Cardiac muscle cell (in vitro differentiated cells and primary cell): ENCODE measurements at regions not wholly inside any gene's neighbourhood (a gene's known extent, or its start where the extent isn't known, plus 50 kb on each side); places are given as distances from the start of the nearest gene placed in this dataset.
A peak's percentile ranks its signal among the peaks of the same experiment; 100 is the strongest.

Experiments
- DNase-seq, 2 donors: peaks; one replicate each; pipeline versions ENCODE4 v3.0.0 to v3.0.0-alpha.2; 2010 to 2017; ENCODE audit warnings: low read depth in 1 of 2, low spot score in 1 of 2
- H3K27ac ChIP-seq: fragments of 200-600 bp; sonication (generic); 2 replicates; pipeline ENCODE4 v1.5.1; 2016
- H3K27me3 ChIP-seq: fragments of 200-600 bp; sonication (generic); 2 replicates; pipeline ENCODE4 v1.6.0; 2016; ENCODE audit warnings: control low read depth
- H3K36me3 ChIP-seq: fragments of 200-600 bp; sonication (generic); 2 replicates; pipeline ENCODE4 v1.5.1; 2016; ENCODE audit warnings: control low read depth
- H3K4me1 ChIP-seq: fragments of 200-600 bp; sonication (generic); 2 replicates; pipeline ENCODE4 v1.8.1; 2017; ENCODE audit warnings: low read depth, mild to moderate bottlenecking, mixed run types
- H3K4me3 ChIP-seq: fragments of 200-600 bp; sonication (generic); 2 replicates; pipeline ENCODE4 v1.5.1; 2016; ENCODE audit warnings: mild to moderate bottlenecking
- H3K9me3 ChIP-seq: fragments of 200-600 bp; sonication (generic); 2 replicates; pipeline ENCODE4 v1.5.1; 2017; ENCODE audit warnings: low read depth, mild to moderate bottlenecking, control low read depth
- TF ChIP-seq, protein P1 (sequence below): IDR thresholded peaks from 2 replicates; pipeline ENCODE4 v1.5.1; 2012; ENCODE audit warnings: low read depth, mild to moderate bottlenecking, low read length

GRCh38 chr1:95179205-95179986 lies 54.6 kb upstream of the RWDD3 start:
- TF ChIP-seq, protein P1, sequence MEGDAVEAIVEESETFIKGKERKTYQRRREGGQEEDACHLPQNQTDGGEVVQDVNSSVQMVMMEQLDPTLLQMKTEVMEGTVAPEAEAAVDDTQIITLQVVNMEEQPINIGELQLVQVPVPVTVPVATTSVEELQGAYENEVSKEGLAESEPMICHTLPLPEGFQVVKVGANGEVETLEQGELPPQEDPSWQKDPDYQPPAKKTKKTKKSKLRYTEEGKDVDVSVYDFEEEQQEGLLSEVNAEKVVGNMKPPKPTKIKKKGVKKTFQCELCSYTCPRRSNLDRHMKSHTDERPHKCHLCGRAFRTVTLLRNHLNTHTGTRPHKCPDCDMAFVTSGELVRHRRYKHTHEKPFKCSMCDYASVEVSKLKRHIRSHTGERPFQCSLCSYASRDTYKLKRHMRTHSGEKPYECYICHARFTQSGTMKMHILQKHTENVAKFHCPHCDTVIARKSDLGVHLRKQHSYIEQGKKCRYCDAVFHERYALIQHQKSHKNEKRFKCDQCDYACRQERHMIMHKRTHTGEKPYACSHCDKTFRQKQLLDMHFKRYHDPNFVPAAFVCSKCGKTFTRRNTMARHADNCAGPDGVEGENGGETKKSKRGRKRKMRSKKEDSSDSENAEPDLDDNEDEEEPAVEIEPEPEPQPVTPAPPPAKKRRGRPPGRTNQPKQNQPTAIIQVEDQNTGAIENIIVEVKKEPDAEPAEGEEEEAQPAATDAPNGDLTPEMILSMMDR, result no peak
- H3K4me3 ChIP-seq, result no peak overlapping the region
- H3K27ac ChIP-seq, result peak overlapping the region; percentile 91
- H3K9me3 ChIP-seq, result no peaks in the 10 kb centered on the region
- H3K36me3 ChIP-seq, result peaks cover 10% of the 10 kb centered on the region
- DNase-seq, result peak in 1 of 2 donors; percentile 59
- peaks cover 23% of the 10 kb centered on the region for H3K4me1 ChIP-seq
- H3K27me3 ChIP-seq, result no peaks in the 10 kb centered on the region

DNA sequence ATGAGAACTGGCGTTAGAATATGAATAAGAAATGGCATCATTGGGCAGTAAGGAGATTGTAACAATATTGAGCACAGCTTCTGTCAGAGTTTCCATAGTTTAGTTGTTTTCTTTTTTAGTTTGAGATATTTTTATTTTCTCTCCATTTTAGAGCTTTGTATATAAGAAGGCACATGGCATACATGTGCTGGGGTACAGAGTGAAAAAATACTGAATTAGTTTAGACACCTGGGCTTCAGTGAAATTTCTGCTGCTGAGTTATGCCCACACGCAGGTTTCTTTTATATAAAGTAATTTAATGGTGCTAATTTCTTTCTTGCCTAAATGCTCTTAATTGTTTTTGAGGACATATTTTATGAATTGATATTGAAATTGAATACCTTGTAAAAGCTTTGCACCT lies 53.6 kb upstream of the RWDD3 start:
- TF ChIP-seq, protein P1, result no peak
- H3K36me3 ChIP-seq, result peaks cover 3% of the 10 kb centered on the region
- no peaks in the 10 kb centered on the region for H3K27me3 ChIP-seq
- H3K27ac ChIP-seq, result peak overlapping the region; percentile 91
- DNase-seq, result no peak
- H3K9me3 ChIP-seq, result no peaks in the 10 kb centered on the region
- H3K4me3 ChIP-seq, result no peak overlapping the region
- peaks cover 23% of the 10 kb centered on the region for H3K4me1 ChIP-seq

DNA sequence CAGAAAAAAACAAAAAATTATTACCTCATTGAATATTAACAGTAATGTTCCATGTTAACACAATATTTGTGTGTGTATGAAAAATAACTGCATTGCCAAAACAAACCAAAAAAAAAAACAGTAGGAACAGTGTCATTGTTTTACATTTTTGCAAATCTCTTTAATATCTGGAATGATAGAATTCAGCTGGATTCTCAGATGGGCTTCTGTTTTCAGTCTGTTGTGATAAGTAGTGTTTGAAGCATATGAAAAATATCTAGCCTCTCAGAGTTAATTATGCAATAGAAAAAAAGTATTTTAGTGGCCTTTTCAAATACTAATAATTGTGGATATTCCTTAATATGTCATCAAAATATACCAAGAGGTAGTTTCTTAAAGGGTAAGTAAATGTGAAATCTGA lies 52.9 kb upstream of the RWDD3 start:
- H3K27ac ChIP-seq, result no peak overlapping the region
- DNase-seq, result no peak

DNA sequence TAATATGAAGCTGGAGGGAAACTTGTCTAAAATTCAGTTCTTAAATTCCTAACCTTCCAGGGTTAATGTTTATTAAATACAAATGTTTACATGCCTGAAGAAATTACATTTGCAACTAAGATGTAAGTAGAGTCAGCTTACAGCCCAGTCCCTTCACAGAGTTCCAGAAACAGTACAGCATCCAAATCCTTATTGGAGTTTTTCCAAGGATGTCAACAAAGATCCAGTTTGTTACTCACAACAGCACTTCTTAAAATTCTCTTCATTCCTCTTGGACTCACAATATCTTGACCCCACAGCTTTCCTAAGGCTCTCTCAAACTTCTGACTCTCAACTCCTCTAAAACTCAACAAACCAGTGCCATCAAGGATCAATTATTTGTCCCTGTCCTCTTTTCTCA lies 50.1 kb upstream of the RWDD3 start:
- TF ChIP-seq, protein P1, result no peak
- H3K4me3 ChIP-seq, result no peak overlapping the region
- no peaks in the 10 kb centered on the region for H3K27me3 ChIP-seq
- DNase-seq, result peak in 1 of 2 donors; percentile 6
- no peaks in the 10 kb centered on the region for H3K9me3 ChIP-seq
- no peaks in the 10 kb centered on the region for H3K36me3 ChIP-seq
- H3K27ac ChIP-seq, result no peak overlapping the region
- peaks cover 18% of the 10 kb centered on the region for H3K4me1 ChIP-seq

More for the DNA sequence above, 52.9 kb upstream of the RWDD3 start:
- Histone ChIP-seq H3K9me3 (no peaks in the 10 kb centered on the region), H3K36me3 (peaks cover 2% of the 10 kb centered on the region), H3K4me3 (no peak overlapping the region), H3K4me1 (peaks cover 23% of the 10 kb centered on the region), H3K27me3 (no peaks in the 10 kb centered on the region)
- TF ChIP-seq, protein P1, result no peak
